ENCODE measurements at regions not wholly inside any gene's neighbourhood (a gene's known extent, or its start where the extent isn't known, plus 50 kb on each side); places are given as distances from the start of the nearest gene placed in this dataset.
"Not testable (repeated sequence)": the region's sequence is repeated elsewhere in the genome, so short reads cannot be mapped to it uniquely, and the experiment has no call there.

GRCh38 chr21:8987896-8988295 is 1533.5 kb upstream of the TPTE start:
- not testable (repeated sequence) for DNase-seq

GRCh38 chr21:8988696-8989095 is 1532.7 kb upstream of the TPTE start:
- DNase-seq = no peak

DNA sequence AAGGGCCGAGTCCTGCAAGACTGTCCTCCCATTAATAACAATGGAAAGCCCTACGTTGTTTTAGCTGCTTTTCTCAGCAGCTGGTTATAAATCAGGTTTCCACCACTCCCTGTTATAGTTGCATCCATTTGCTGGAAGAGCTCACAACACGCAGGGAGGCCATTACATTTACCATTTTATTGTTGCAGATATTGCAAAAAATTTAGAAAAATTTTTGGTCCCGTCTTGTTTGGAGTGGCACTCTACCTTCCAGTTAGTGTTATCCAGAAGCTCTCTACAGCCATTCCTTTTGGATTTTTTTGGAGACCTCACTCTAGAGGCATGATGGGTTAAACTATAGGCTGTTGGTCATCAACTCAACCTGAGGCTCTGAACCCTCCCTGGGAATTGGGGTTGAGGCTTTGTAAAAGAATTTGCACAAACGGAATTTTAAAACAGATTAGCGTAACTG is 1532.1 kb upstream of the TPTE start:
- no peak for DNase-seq

DNA sequence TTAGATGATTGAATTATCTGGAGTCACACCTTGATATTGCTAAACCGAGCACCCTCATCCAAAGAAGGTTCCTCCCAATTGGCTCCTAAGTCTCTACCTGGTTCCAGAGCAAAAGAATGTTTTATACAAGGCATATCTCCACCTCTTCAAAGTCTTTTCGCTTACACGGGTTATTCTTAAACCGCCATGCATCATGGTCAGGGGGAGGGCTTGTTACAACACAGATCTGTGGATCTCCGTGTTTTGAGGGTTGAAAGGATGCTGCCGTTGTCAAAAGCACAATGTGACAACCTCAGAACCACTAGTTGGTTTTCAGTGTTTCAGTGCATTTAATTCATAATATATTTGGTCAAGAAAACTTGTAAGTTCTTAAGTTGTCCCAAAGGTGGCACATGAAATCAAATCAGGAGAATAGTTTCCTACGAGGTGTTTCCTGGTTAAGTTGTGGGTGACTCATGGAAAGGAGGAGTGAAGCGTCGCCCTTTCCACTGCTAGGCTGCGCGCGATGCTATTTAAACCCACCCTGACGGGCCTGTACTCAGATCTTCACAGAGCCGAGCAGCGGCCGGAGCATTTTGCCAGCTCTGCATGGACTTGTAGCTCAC is 1531.6 kb upstream of the TPTE start:
- no peak for DNase-seq

GRCh38 chr21:8990326-8991087 is 1530.9 kb upstream of the TPTE start:
- DNase-seq = no peak

DNA sequence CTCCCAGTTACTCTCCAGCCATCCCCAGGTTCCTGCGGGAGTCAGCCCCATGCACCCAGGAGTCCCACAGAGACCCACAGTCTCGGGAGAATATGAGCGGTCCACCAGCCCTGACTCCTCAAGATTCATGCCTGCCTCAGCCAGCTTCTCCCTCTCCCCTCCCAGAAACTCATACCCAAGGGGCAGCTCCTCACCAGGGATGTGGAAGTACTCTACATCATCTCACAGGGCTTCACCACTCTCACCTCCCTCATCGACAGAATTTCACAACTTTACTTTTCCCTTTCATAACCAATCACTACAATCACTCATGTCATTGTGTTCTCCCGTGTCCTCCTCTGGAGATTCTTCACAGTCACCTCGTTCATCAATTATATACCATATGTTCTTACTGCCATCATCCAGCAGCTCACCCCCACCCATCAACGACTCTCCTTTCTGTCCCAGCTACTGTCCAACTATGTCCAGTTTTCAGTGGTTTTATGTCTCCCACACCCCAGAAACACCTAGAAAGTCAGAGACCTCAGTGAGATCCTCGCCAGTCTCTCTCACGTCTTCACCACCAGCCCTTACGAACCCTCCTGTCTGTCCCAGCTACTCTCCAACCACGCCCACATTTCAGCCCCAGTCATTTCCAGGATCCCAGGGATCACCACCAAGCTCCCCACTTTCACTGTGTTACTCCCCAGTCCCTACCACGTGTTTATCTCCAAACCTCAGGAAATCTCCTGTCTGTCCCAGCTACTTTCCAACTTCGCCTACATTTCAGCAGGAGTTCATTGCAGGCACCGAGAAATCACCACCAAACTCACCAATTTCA is 1530.1 kb upstream of the TPTE start:
- DNase-seq = no peak

- no peak for DNase-seq
These were observed 1529.3 kb upstream of the TPTE start for GRCh38 chr21:8991968-8992621.

DNA sequence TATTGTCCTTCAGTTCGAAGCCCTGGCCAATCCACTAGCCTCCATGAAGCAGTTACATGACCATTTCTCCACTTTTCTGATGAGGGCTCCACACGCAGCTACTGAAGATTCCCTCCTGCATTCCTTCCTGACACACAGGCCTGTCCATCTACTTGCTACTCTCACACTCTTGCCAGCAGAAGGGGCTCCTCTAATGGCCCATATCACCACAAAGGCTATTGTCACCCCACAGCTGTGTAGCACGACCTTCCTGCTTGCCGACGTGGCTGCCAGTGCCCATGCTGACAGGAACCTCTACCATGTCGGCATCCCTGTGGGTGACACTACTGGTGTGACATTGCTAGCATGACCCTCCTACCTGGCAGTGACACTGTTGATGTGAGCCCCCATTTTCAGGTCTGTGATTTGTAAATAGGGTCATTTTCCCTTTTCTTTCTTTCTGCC is 1528.6 kb upstream of the TPTE start:
- no peak for DNase-seq

DNA sequence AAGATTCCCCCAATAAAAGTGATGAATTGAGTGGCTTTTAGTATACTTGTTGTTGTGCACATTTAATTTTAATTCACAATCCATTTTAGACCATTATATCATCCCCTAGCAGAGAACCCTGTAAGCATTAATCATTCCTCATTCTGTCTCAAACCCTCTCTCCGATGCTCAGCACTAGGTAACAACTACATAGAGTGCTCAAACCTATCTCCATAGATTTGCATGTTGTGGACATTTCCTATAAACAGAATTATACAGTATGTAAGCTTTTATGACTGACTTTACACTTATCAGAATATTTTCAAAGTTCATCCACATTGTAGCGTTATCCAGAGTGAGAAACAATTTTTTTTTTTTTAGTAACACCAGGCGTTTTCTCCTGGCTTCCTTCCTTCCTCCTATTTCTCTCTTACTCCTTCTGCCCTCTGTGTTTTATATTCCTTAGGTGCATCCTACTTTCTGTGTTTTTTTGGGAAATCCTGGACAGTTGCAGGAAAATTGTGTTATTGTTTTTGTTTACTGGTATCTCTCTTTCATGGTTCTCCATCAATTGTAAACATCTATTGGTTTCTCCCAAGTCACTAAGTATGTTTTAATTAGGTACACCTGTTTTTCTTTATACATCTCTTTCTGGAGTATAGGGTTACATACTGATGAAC is 1528.0 kb upstream of the TPTE start:
- DNase-seq = no peak

DNA sequence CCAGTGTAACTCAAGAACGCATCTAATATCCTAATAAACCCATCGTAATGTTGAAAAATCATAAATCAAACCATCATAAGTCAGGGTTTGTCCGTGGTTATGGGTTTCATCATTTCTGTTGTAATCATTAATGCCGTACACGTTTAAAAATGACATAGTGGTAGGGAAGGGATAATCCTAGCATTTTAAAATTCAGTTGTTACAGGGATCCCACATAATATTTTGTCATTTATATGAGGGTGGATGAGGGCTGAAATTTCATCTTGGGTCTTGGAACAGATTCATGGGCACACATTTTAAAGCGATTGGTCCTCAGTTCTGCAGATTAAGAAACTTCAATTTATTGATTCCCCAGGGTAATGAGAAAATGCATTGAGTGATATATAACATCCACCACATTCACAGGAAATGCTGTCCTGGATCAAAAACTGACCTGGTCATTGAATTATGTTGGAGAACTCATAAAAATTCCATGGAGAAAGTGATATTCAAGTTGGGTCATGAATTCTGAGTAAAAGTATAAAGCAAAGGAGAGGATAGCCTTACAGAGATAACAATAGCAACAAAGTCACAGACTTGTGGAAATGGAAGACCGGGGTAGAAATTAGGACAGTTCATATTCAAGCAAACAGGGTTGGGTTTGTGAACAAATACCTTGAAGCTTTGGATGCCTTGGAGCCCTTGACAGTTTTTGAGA is 1527.3 kb upstream of the TPTE start:
- no peak for DNase-seq

- DNase-seq = no peak
These were observed 1526.5 kb upstream of the TPTE start for GRCh38 chr21:8994640-8995511.

DNA sequence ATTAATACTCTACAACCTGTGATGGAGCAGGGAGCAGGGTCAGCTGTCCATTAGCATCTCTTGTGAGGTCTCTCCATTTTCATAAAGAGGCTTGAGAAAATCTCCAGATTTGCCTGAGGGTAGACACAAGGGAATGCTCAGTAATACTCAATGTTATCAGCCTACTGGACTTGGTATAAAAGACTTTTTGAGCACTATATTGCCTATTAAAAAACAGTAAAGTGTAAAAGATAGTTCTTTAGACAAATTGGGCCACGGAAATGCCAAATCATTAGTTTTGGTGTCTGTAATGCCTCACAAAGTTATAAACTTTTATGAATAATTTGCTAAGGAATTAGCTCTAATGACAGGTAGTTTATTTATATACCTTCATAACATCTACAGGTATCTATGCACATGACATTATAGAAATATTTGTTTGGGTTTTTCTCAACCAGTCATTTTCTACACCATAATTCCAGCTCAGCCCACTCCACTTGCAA is 1524.9 kb upstream of the TPTE start:
- not testable (repeated sequence) for DNase-seq

DNA sequence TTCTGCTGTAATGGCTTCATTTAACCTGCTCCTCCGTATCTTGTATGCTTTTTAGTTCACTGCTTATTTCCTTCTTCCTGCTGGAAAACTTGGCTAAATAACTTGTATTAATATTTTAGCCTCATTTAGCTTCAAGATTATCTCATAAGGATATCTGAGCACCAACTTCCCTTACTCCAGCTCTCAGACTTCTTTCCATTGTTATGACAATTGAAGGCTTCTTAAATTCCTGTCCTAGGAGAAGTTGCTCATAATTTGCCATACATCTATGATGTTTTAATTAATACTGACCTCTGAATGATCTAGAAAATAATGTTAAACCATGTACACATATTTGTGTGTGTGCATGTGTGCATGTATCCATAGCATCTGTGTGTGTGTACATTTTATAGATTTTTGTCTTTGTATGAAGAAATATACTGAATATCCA is 1524.4 kb upstream of the TPTE start:
- no peak for DNase-seq

GRCh38 chr21:8997443-8998390 is 1523.7 kb upstream of the TPTE start:
- not testable (repeated sequence) for DNase-seq

- DNase-seq = not testable (repeated sequence)
These were observed 1522.9 kb upstream of the TPTE start for GRCh38 chr21:8998480-8998879.

GRCh38 chr21:8998946-8999681 is 1522.3 kb upstream of the TPTE start:
- no peak for DNase-seq

DNA sequence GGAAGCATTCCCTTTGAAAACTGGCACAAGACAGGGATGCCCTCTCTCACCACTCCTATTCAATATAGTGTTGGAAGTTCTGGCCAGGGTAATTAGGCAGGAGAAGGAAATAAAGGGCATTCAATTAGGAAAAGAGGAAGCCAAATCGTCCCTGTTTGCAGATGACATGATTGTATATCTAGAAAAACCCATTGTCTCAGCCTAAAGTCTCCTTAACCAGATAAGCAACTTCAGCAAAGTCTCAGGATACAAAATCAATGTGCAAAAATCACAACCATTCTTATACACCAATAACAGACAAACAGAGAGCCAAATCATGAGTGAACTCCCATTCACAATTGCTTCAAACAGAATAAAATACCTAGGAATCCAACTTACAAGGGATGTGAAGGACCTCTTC is 1521.3 kb upstream of the TPTE start:
- DNase-seq = not testable (repeated sequence)

Measured in amygdala (tissue), 56 donors.